ENCODE measurements at regions not wholly inside any gene's neighbourhood (a gene's known extent, or its start where the extent isn't known, plus 50 kb on each side); places are given as distances from the start of the nearest gene placed in this dataset.

DNA sequence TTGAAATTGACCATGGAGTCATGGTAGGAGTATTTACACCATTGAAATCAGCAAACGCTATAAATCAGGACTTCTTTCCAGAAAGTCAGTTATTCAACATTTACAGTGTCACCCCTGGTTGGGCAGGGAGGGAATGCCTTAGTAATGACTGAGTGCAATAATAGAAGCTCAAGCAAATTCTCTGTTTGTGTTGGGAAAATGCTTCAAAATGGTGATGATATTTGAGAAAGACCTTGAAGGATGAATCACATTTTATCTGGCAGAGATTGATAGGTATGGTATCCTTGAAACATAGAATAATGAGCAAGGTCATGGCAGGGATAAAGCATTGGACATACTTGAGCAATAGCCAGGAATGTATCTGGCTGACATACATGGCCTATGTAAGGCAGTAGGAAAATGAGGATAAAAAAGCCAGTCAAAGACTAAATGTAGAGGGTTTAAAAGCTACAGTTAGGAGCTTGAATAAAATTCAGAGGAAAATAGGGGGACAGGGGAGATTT lies 248.7 kb downstream of the FMR1NB start:
- H3K36me3 ChIP-seq (ENCODE audit: control insufficient read depth in 5 of 5, insufficient read depth in 5 of 5, low read length in 5 of 5) = no peaks in the 10 kb centered on the region

DNA sequence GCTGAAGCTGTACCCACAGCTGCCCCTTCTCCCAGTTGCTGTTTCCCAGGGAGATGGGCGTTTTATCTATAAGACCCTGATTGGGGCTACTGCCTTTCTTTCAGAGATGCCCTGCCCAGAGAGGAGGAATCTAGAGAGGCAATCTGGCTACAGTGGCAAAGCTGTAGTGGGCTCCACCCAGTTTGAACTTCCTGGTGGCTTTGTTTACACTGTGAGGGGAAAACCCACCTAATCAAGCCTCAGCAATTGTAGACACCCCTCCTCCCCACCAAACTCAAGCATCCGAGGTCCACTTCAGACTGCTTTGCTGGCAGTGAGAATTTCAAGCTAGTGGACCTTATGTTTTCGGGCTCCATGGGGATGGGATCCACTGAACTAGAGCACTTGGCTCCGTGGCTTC lies 240.4 kb upstream of the AFF2 start:
- Histone ChIP-seq H3K27me3 (ENCODE audit: control insufficient read depth in 5 of 5, insufficient read depth in 4 of 5, low read length in 5 of 5) (peaks cover 0 to 5% (median 0%) of the 10 kb centered on the region in 5 donors), H3K36me3 (ENCODE audit: control insufficient read depth in 5 of 5, insufficient read depth in 5 of 5, low read length in 5 of 5) (no peaks in the 10 kb centered on the region), H3K27ac (ENCODE audit: low read depth, low read length) (no peak overlapping the region), H3K4me3 (ENCODE audit: low read depth in 1 of 5, low read length in 5 of 5) (no peak overlapping the region), H3K9me3 (ENCODE audit: control insufficient read depth in 5 of 5, low read length in 5 of 5) (peaks cover 0 to 7% (median 3%) of the 10 kb centered on the region in 5 donors), H3K9ac (ENCODE audit: low read length in 5 of 5) (no peak overlapping the region), H3K4me1 (ENCODE audit: control insufficient read depth in 5 of 5, insufficient read depth in 5 of 5, low read length in 5 of 5) (no peaks in the 10 kb centered on the region)

More for the DNA sequence above, 248.7 kb downstream of the FMR1NB start:
- peaks cover 0 to 4% (median 0%) of the 10 kb centered on the region in 5 donors for H3K9me3 ChIP-seq (ENCODE audit: control insufficient read depth in 5 of 5, low read length in 5 of 5)
- no peak overlapping the region for H3K27ac ChIP-seq (ENCODE audit: low read depth, low read length)
- no peak overlapping the region for H3K9ac ChIP-seq (ENCODE audit: low read length in 5 of 5)
- no peak overlapping the region for H3K4me3 ChIP-seq (ENCODE audit: low read depth in 1 of 5, low read length in 5 of 5)
- H3K27me3 ChIP-seq (ENCODE audit: control insufficient read depth in 5 of 5, insufficient read depth in 4 of 5, low read length in 5 of 5) = no peaks in the 10 kb centered on the region
- no peaks in the 10 kb centered on the region for H3K4me1 ChIP-seq (ENCODE audit: control insufficient read depth in 5 of 5, insufficient read depth in 5 of 5, low read length in 5 of 5)

GRCh38 chrX:148265829-148266228 lies 234.6 kb upstream of the AFF2 start:
- H3K27ac ChIP-seq (ENCODE audit: low read depth, low read length) = no peak overlapping the region
- H3K36me3 ChIP-seq (ENCODE audit: control insufficient read depth in 5 of 5, insufficient read depth in 5 of 5, low read length in 5 of 5) = no peaks in the 10 kb centered on the region
- no peaks in the 10 kb centered on the region for H3K4me1 ChIP-seq (ENCODE audit: control insufficient read depth in 5 of 5, insufficient read depth in 5 of 5, low read length in 5 of 5)
- H3K9ac ChIP-seq (ENCODE audit: low read length in 5 of 5) = no peak overlapping the region
- H3K27me3 ChIP-seq (ENCODE audit: control insufficient read depth in 5 of 5, insufficient read depth in 4 of 5, low read length in 5 of 5) = no peaks in the 10 kb centered on the region
- no peak overlapping the region for H3K4me3 ChIP-seq (ENCODE audit: low read depth in 1 of 5, low read length in 5 of 5)
- H3K9me3 ChIP-seq (ENCODE audit: control insufficient read depth in 5 of 5, low read length in 5 of 5) = peaks cover 0 to 7% (median 3%) of the 10 kb centered on the region in 5 donors

DNA sequence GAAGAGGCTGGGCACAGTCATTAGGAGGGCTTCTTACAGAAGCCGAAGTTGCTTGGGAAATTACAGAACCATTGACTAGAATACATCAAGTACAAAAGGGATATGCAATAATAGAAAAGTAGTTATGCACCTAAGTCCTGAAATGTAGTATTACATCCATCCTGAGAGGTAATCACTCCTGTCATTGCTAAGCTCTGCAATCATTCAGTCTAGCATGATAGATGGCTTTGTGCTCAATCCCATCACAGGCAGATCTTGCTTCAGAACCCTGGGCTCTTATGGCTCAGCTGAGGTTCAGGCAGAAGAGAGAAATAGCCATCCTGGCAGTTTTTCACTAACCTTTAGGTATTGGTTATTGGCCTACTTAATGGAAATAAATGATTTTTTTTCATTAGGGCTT lies 231.7 kb upstream of the AFF2 start:
- Histone ChIP-seq H3K9me3 (ENCODE audit: control insufficient read depth in 5 of 5, low read length in 5 of 5) (no peaks in the 10 kb centered on the region), H3K36me3 (ENCODE audit: control insufficient read depth in 5 of 5, insufficient read depth in 5 of 5, low read length in 5 of 5) (no peaks in the 10 kb centered on the region), H3K4me1 (ENCODE audit: control insufficient read depth in 5 of 5, insufficient read depth in 5 of 5, low read length in 5 of 5) (no peaks in the 10 kb centered on the region), H3K9ac (ENCODE audit: low read length in 5 of 5) (no peak overlapping the region), H3K4me3 (ENCODE audit: low read depth in 1 of 5, low read length in 5 of 5) (no peak overlapping the region), H3K27ac (ENCODE audit: low read depth, low read length) (no peak overlapping the region), H3K27me3 (ENCODE audit: control insufficient read depth in 5 of 5, insufficient read depth in 4 of 5, low read length in 5 of 5) (peaks cover 0 to 3% (median 0%) of the 10 kb centered on the region in 5 donors)

DNA sequence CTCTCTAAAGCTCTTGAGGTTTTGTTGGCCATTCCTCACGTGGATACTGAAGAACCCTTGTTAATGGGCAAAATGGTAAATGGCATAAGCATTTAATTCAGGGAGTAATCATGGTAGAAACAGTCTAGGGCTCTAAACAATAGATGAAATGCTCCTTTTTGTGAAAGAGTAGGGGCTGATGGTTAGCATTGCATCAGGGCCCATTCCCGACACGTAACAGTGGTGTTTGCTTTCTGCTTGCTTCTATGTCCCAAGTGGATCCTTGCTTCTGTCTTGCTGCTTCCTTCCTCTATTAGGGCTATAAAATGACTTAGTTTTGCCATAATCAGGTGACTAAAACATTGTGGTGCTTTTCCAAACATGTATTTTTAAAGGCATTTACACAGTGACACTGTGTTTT lies 230.9 kb upstream of the AFF2 start:
- Histone ChIP-seq H3K27ac (ENCODE audit: low read depth, low read length) (no peak overlapping the region), H3K27me3 (ENCODE audit: control insufficient read depth in 5 of 5, insufficient read depth in 4 of 5, low read length in 5 of 5) (peaks cover 0 to 6% (median 3%) of the 10 kb centered on the region in 5 donors), H3K9ac (ENCODE audit: low read length in 5 of 5) (no peak overlapping the region), H3K4me1 (ENCODE audit: control insufficient read depth in 5 of 5, insufficient read depth in 5 of 5, low read length in 5 of 5) (no peaks in the 10 kb centered on the region), H3K4me3 (ENCODE audit: low read depth in 1 of 5, low read length in 5 of 5) (no peak overlapping the region), H3K9me3 (ENCODE audit: control insufficient read depth in 5 of 5, low read length in 5 of 5) (peaks cover 0 to 2% (median 0%) of the 10 kb centered on the region in 5 donors), H3K36me3 (ENCODE audit: control insufficient read depth in 5 of 5, insufficient read depth in 5 of 5, low read length in 5 of 5) (no peaks in the 10 kb centered on the region)

- Histone ChIP-seq H3K27me3 (ENCODE audit: control insufficient read depth in 5 of 5, insufficient read depth in 4 of 5, low read length in 5 of 5) (peaks cover 0 to 6% (median 3%) of the 10 kb centered on the region in 5 donors), H3K27ac (ENCODE audit: low read depth, low read length) (no peak overlapping the region), H3K4me1 (ENCODE audit: control insufficient read depth in 5 of 5, insufficient read depth in 5 of 5, low read length in 5 of 5) (no peaks in the 10 kb centered on the region), H3K36me3 (ENCODE audit: control insufficient read depth in 5 of 5, insufficient read depth in 5 of 5, low read length in 5 of 5) (no peaks in the 10 kb centered on the region), H3K9ac (ENCODE audit: low read length in 5 of 5) (no peak overlapping the region), H3K4me3 (ENCODE audit: low read depth in 1 of 5, low read length in 5 of 5) (no peak overlapping the region), H3K9me3 (ENCODE audit: control insufficient read depth in 5 of 5, low read length in 5 of 5) (peaks cover 0 to 2% (median 0%) of the 10 kb centered on the region in 5 donors)
These were observed 229.9 kb upstream of the AFF2 start for GRCh38 chrX:148270499-148270898.

DNA sequence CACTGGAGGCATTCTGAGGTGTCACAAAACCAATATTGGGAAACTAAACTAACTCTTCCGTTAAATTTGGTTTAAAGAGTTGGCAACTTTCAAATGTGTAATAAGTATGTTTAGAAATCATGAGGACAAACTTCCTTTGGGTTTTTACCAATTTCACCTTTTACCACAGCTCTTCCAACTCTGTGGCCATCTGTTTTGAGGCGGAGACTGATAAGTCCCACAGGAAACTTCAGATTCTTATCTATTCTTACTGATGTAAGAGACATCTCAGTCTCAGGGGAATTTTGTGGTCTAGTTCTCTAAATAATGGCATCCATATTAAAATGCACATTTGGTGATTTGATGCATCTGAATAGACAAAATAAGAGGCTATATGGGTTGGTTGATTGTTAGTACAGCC lies 229.2 kb upstream of the AFF2 start:
- H3K4me1 ChIP-seq (ENCODE audit: control insufficient read depth in 5 of 5, insufficient read depth in 5 of 5, low read length in 5 of 5) = no peaks in the 10 kb centered on the region
- peaks cover 0 to 6% (median 3%) of the 10 kb centered on the region in 5 donors for H3K27me3 ChIP-seq (ENCODE audit: control insufficient read depth in 5 of 5, insufficient read depth in 4 of 5, low read length in 5 of 5)
- no peaks in the 10 kb centered on the region for H3K36me3 ChIP-seq (ENCODE audit: control insufficient read depth in 5 of 5, insufficient read depth in 5 of 5, low read length in 5 of 5)
- H3K27ac ChIP-seq (ENCODE audit: low read depth, low read length) = no peak overlapping the region
- no peak overlapping the region for H3K4me3 ChIP-seq (ENCODE audit: low read depth in 1 of 5, low read length in 5 of 5)
- H3K9ac ChIP-seq (ENCODE audit: low read length in 5 of 5) = no peak overlapping the region
- peaks cover 0 to 2% (median 0%) of the 10 kb centered on the region in 5 donors for H3K9me3 ChIP-seq (ENCODE audit: control insufficient read depth in 5 of 5, low read length in 5 of 5)

- Histone ChIP-seq H3K4me3 (ENCODE audit: low read depth in 1 of 5, low read length in 5 of 5) (no peak overlapping the region), H3K36me3 (ENCODE audit: control insufficient read depth in 5 of 5, insufficient read depth in 5 of 5, low read length in 5 of 5) (no peaks in the 10 kb centered on the region), H3K27ac (ENCODE audit: low read depth, low read length) (no peak overlapping the region), H3K27me3 (ENCODE audit: control insufficient read depth in 5 of 5, insufficient read depth in 4 of 5, low read length in 5 of 5) (no peaks in the 10 kb centered on the region), H3K9ac (ENCODE audit: low read length in 5 of 5) (no peak overlapping the region), H3K9me3 (ENCODE audit: control insufficient read depth in 5 of 5, low read length in 5 of 5) (no peaks in the 10 kb centered on the region), H3K4me1 (ENCODE audit: control insufficient read depth in 5 of 5, insufficient read depth in 5 of 5, low read length in 5 of 5) (no peaks in the 10 kb centered on the region)
These were observed 218.5 kb upstream of the AFF2 start for GRCh38 chrX:148281920-148282319.

DNA sequence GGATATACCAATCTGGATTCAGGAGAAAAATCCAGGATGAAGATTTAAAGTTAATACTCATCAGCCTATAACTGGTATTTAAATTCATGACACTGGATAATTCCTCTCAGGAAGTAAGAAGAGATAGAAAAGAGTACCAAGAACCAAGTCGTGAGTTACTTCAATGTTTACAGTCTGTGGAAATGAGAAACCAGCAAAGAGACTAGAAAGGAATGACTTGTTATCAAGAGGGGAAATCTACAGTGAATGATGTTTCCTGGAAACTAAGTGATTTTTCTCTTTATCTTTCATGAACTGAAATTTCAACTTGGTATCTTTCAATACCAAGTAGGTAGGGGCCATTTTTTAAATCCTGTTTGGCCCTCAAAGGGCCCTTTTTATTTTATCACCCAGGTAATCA lies 217.9 kb upstream of the AFF2 start:
- no peak overlapping the region for H3K4me3 ChIP-seq (ENCODE audit: low read depth in 1 of 5, low read length in 5 of 5)
- no peak overlapping the region for H3K27ac ChIP-seq (ENCODE audit: low read depth, low read length)
- H3K36me3 ChIP-seq (ENCODE audit: control insufficient read depth in 5 of 5, insufficient read depth in 5 of 5, low read length in 5 of 5) = no peaks in the 10 kb centered on the region
- H3K4me1 ChIP-seq (ENCODE audit: control insufficient read depth in 5 of 5, insufficient read depth in 5 of 5, low read length in 5 of 5) = no peaks in the 10 kb centered on the region
- H3K9me3 ChIP-seq (ENCODE audit: control insufficient read depth in 5 of 5, low read length in 5 of 5) = no peaks in the 10 kb centered on the region
- no peaks in the 10 kb centered on the region for H3K27me3 ChIP-seq (ENCODE audit: control insufficient read depth in 5 of 5, insufficient read depth in 4 of 5, low read length in 5 of 5)
- no peak overlapping the region for H3K9ac ChIP-seq (ENCODE audit: low read length in 5 of 5)

DNA sequence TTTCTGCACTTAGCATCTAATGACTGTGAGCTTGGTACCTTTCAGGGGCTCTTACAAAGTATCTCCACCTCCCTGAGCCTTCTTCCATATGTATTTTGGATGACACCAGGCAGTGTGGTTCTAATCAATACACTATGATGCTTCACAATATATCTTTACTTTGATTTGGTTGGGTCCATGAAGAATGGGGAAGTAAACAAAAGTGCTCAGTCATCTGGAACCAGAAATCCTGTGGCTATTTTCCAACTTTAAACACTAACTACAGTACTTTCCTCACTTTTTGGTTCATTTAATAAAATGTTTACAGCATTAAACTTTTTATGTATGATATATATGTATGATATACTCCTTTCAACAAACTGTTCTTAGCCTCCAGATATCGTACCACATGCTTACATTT lies 216.4 kb upstream of the AFF2 start:
- Histone ChIP-seq H3K9me3 (ENCODE audit: control insufficient read depth in 5 of 5, low read length in 5 of 5) (no peaks in the 10 kb centered on the region), H3K36me3 (ENCODE audit: control insufficient read depth in 5 of 5, insufficient read depth in 5 of 5, low read length in 5 of 5) (no peaks in the 10 kb centered on the region), H3K27me3 (ENCODE audit: control insufficient read depth in 5 of 5, insufficient read depth in 4 of 5, low read length in 5 of 5) (no peaks in the 10 kb centered on the region), H3K9ac (ENCODE audit: low read length in 5 of 5) (no peak overlapping the region), H3K4me1 (ENCODE audit: control insufficient read depth in 5 of 5, insufficient read depth in 5 of 5, low read length in 5 of 5) (no peaks in the 10 kb centered on the region), H3K4me3 (ENCODE audit: low read depth in 1 of 5, low read length in 5 of 5) (no peak overlapping the region), H3K27ac (ENCODE audit: low read depth, low read length) (no peak overlapping the region)

- Histone ChIP-seq H3K4me3 (ENCODE audit: low read depth in 1 of 5, low read length in 5 of 5) (no peak overlapping the region), H3K9me3 (ENCODE audit: control insufficient read depth in 5 of 5, low read length in 5 of 5) (no peaks in the 10 kb centered on the region), H3K27me3 (ENCODE audit: control insufficient read depth in 5 of 5, insufficient read depth in 4 of 5, low read length in 5 of 5) (no peaks in the 10 kb centered on the region), H3K4me1 (ENCODE audit: control insufficient read depth in 5 of 5, insufficient read depth in 5 of 5, low read length in 5 of 5) (no peaks in the 10 kb centered on the region), H3K36me3 (ENCODE audit: control insufficient read depth in 5 of 5, insufficient read depth in 5 of 5, low read length in 5 of 5) (no peaks in the 10 kb centered on the region), H3K27ac (ENCODE audit: low read depth, low read length) (no peak overlapping the region), H3K9ac (ENCODE audit: low read length in 5 of 5) (no peak overlapping the region)
These were observed 215.6 kb upstream of the AFF2 start for GRCh38 chrX:148284821-148285220.

All from subcutaneous abdominal adipose tissue (tissue), 5 donors.